Endothelial cell of umbilical vein (primary cell): ENCODE measurements at regions not wholly inside any gene's neighbourhood (a gene's known extent, or its start where the extent isn't known, plus 50 kb on each side); places are given as distances from the start of the nearest gene placed in this dataset.

Experiments
- BruUV-seq: library from RNA; stranded (reverse); fragments of 400-500 nt; replicated peaks from 2 replicates; lab custom pipeline; 2021; lab: Mats Ljungman, UMichigan
- CTCF ChIA-PET: fragments of 300-600, 350-600 bp; sonication (Branson Sonifier 250); formaldehyde crosslinking; loops from one replicate; lab custom pipeline; 2021; ENCODE audit warnings: antibody characterized with exemption, inconsistent platforms; lab: Charles Lee
- POLR2A ChIA-PET: fragments of 300-600, 350-600 bp; sonication (Branson Sonifier 250); formaldehyde crosslinking; loops from one replicate; lab custom pipeline; 2021; ENCODE audit warnings: antibody characterized with exemption, inconsistent platforms; lab: Charles Lee
- DNase-seq: peaks from one replicate; pipeline ENCODE4 v3.0.0-alpha.2; 2011; ENCODE audit warnings: low read depth, low spot score
- FAIRE-seq: peaks from 2 replicates; lab custom pipeline; 2011; peaks lifted over from hg19 to GRCh38; lab: Jason Lieb, UNC
- H2AFZ ChIP-seq: 2 replicates; pipeline ENCODE4 v1.6.0; 2012; ENCODE audit warnings: low read depth, low read length, control low read depth, inconsistent platforms
- H3K27ac ChIP-seq: 2 replicates; pipeline ENCODE4 v1.5.1; 2011; ENCODE audit warnings: low read depth, mild to moderate bottlenecking, control low read depth, low read length, moderate library complexity; ENCODE audit not compliant: insufficient read depth
- H3K27me3 ChIP-seq, 2 experiments: 2 replicates each; pipeline versions ENCODE4 v1.6.0 to v1.6.1; 2011; ENCODE audit warnings: low read length in 2 of 2, mixed read lengths in 1 of 2; ENCODE audit not compliant: control insufficient read depth in 2 of 2, insufficient read depth in 2 of 2
- H3K36me3 ChIP-seq, 2 experiments: 2 replicates in 1 of 2; 3 replicates in 1 of 2; pipeline ENCODE4 v1.5.1; 2011; ENCODE audit warnings: low read length in 2 of 2, mild to moderate bottlenecking in 1 of 2, moderate library complexity in 1 of 2; ENCODE audit not compliant: control insufficient read depth in 2 of 2, insufficient read depth in 2 of 2; ENCODE audit errors: extremely low read depth in 1 of 2
- H3K4me1 ChIP-seq: 3 replicates; pipeline ENCODE4 v1.5.1; 2011; ENCODE audit warnings: mild to moderate bottlenecking, low read length; ENCODE audit not compliant: control insufficient read depth, insufficient read depth; ENCODE audit errors: extremely low read depth
- H3K4me2 ChIP-seq: 2 replicates; pipeline ENCODE4 v1.6.1; 2011; ENCODE audit warnings: low read length, control low read depth, mixed read lengths; ENCODE audit not compliant: insufficient read depth
- H3K4me3 ChIP-seq, 3 experiments: fragments of 200-600 bp in 1 of 3; sonication (generic), shearing (Covaris generic) in 1 of 3; replicated peaks in 1 of 3; 2 replicates each; pipeline ENCODE4 v1.5.1; 2011 to 2016; ENCODE audit warnings: control low read depth in 3 of 3, low read length in 3 of 3, mild to moderate bottlenecking in 2 of 3, inconsistent platforms in 1 of 3, low read depth in 1 of 3, moderate library complexity in 1 of 3; ENCODE audit not compliant: insufficient read depth in 1 of 3
- H3K79me2 ChIP-seq: 2 replicates; pipeline ENCODE4 v1.6.0; 2012; ENCODE audit warnings: low read length, inconsistent platforms; ENCODE audit not compliant: control insufficient read depth, insufficient read depth
- H3K9ac ChIP-seq: replicated peaks from 2 replicates; pipeline ENCODE3; 2011; ENCODE audit warnings: low read length, control low read depth; ENCODE audit not compliant: insufficient read depth; ENCODE audit errors: extremely low read depth
- H3K9me1 ChIP-seq: replicated peaks from 3 replicates; pipeline ENCODE4 v1.6.0; 2011; ENCODE audit warnings: mild to moderate bottlenecking, low read length; ENCODE audit not compliant: control insufficient read depth, insufficient read depth; ENCODE audit errors: extremely low read depth
- H3K9me3 ChIP-seq: replicated peaks from 2 replicates; pipeline ENCODE4 v1.5.1; 2012; ENCODE audit warnings: low read length, inconsistent platforms; ENCODE audit not compliant: control insufficient read depth, insufficient read depth
- H4K20me1 ChIP-seq: replicated peaks from 2 replicates; pipeline ENCODE3; 2011; ENCODE audit warnings: mild to moderate bottlenecking, low read length; ENCODE audit not compliant: control insufficient read depth, insufficient read depth; ENCODE audit errors: extremely low read depth
- CTCF ChIP-seq, 2 donors: IDR thresholded peaks; 1 replicate in 1 of 2; 2 replicates in 1 of 2; pipeline ENCODE4 v1.5.1; 2011; ENCODE audit warnings: low read length in 2 of 2, mild to moderate bottlenecking in 2 of 2, moderate library complexity in 2 of 2, control low read depth in 1 of 2, inconsistent platforms in 1 of 2, low read depth in 1 of 2; ENCODE audit not compliant: insufficient read depth in 1 of 2; ENCODE audit errors: extremely low read depth in 1 of 2
- EZH2 ChIP-seq: IDR thresholded peaks from 2 replicates; pipeline ENCODE4 v1.6.1; 2012; ENCODE audit warnings: borderline replicate concordance, low read depth, mild to moderate bottlenecking, moderate library complexity, low read length, inconsistent platforms; ENCODE audit not compliant: severe bottlenecking
- FOS ChIP-seq: IDR thresholded peaks from 2 replicates; pipeline ENCODE4 v1.6.1; 2011; ENCODE audit warnings: mild to moderate bottlenecking, low read length, moderate library complexity, borderline replicate concordance; ENCODE audit not compliant: insufficient read depth
- GATA2 ChIP-seq: IDR thresholded peaks from 2 replicates; pipeline ENCODE4 v1.7.0; 2011; ENCODE audit warnings: low read depth, mild to moderate bottlenecking, moderate library complexity, mixed read lengths, low read length; ENCODE audit not compliant: insufficient read length, insufficient read depth
- JUN ChIP-seq: IDR thresholded peaks from 2 replicates; pipeline ENCODE4 v1.6.1; 2011; ENCODE audit warnings: borderline replicate concordance, low read depth; ENCODE audit not compliant: insufficient read length, insufficient read depth
- MAX ChIP-seq: IDR thresholded peaks from 2 replicates; pipeline ENCODE4 v1.6.1; 2011; ENCODE audit not compliant: insufficient read depth, insufficient read length
- MYC ChIP-seq: IDR thresholded peaks from one replicate; pipeline ENCODE4 v1.6.1; 2011; ENCODE audit warnings: mild to moderate bottlenecking, low read depth, low read length
- POLR2A ChIP-seq: IDR thresholded peaks from 2 replicates; pipeline ENCODE4 v1.6.1; 2012; ENCODE audit warnings: low read depth, mild to moderate bottlenecking, control low read depth, low read length
- POLR2AphosphoS5 ChIP-seq: IDR thresholded peaks from 2 replicates; pipeline ENCODE4 v1.6.1; 2012; ENCODE audit warnings: low read depth, mild to moderate bottlenecking, control low read depth, low read length, moderate library complexity; ENCODE audit not compliant: insufficient read depth
- dilution Hi-C: fragments of 300-500 bp; cut with MboI; formaldehyde crosslinking; loops from one replicate; pipeline ENCODE4 v1.15.0; 2019; ENCODE audit warnings: low sequenced_read_pairs; ENCODE audit not compliant: extremely low pct_ligation_motif_present
- intact Hi-C: fragments of 100-400 bp; cut with micrococcal nuclease; formaldehyde crosslinking; loops from one replicate; pipeline ENCODE4 v1.10.0; 2022

- ChIA-PET CTCF (interaction anchor here (0.6 to 1.0 kb wide), 2 partner anchors 13 to 15 kb away, joined by 3 read pairs; no protein-coding TSS in a partner anchor), POLR2A (no interaction called here)
- H3K27ac ChIP-seq, result no peak overlapping the region
- no peaks in the 10 kb centered on the region for H3K9me3 ChIP-seq
- H3K27me3 ChIP-seq, result no peaks in the 10 kb centered on the region
- H3K4me3 ChIP-seq, result no peak overlapping the region
- BruUV-seq, result no TSS peak
- dilution Hi-C loops (no loop called here), intact Hi-C loops (no loop called here)
- H3K36me3 ChIP-seq, result no peaks in the 10 kb centered on the region
- H3K79me2 ChIP-seq, result no peaks in the 10 kb centered on the region
- no peaks in the 10 kb centered on the region for H4K20me1 ChIP-seq
- no peaks in the 10 kb centered on the region for H3K9me1 ChIP-seq
- TF ChIP-seq MYC, result no peak
- TF ChIP-seq GATA2, result no peak
- TF ChIP-seq MAX, result no peak
- TF ChIP-seq EZH2, result no peak
- TF ChIP-seq POLR2AphosphoS5, result no peak
- TF ChIP-seq CTCF (IDR thresholded peaks at IDR 0.05; ENCODE audit: extremely low read depth in 1 of 2, insufficient read depth in 1 of 2, low read depth in 1 of 2, low read length in 2 of 2), result no peak
- no peak for TF ChIP-seq JUN
- TF ChIP-seq POLR2A, result no peak
- no peak for TF ChIP-seq FOS
- FAIRE-seq (no peak), DNase-seq (no peak)
- no peaks in the 10 kb centered on the region for H3K4me1 ChIP-seq
- H2AFZ ChIP-seq, result no peak overlapping the region
- no peak overlapping the region for H3K9ac ChIP-seq
- no peak overlapping the region for H3K4me2 ChIP-seq
Measured at GRCh38 chr5:40271476-40271875, 408.2 kb upstream of the PTGER4 start.
